Heart left ventricle (tissue), 13 donors: ENCODE measurements at regions not wholly inside any gene's neighbourhood (a gene's known extent, or its start where the extent isn't known, plus 50 kb on each side); places are given as distances from the start of the nearest gene placed in this dataset.

Experiments used
- CTCF ChIP-seq, 12 donors: fragments of 200-600 bp; sonication (generic) in 4 of 12; IDR thresholded peaks; one replicate each; pipeline versions ENCODE4 v1.5.0 to v1.8.0; 2018 to 2022; ENCODE audit warnings: antibody characterized with exemption in 12 of 12, mild to moderate bottlenecking in 5 of 12
- POLR2A ChIP-seq, 2 donors: fragments of 450-650 bp; IDR thresholded peaks; one replicate each; pipeline ENCODE4 v1.6.1; 2017; ENCODE audit warnings: antibody characterized with exemption in 2 of 2, mild to moderate bottlenecking in 2 of 2, moderate library complexity in 2 of 2
- donor health status: ischemic (EF 13 %, LVEDD 7.1; RV severe dilation, severe dysfunction).
- donor health status: DM: no; HTN: yes; CAD: no.
- donor health status: DM: no; HTN: no; CAD: no.
- donor health status: ischemic (EF 25% LVEDD 6.9; RV normal size, moderate dysfunction).
- donor health status: ischemic (EF 25% LVEDD 5.7; RV mildly dilated, moderate dysfunction).
- donor health status: ischemic (EF 35%, LVEDD 5.7; RV mildly dilated, moderate dysfunction).
- donor health status: nonischemic (EF 11% LVEDD 7.7; RV severe dilation, severe dysfunction).
- donor health status: DM: yes; HTN: yes; CAD: no.
- donor health status: PGD.
- donor health status: ischemic (EF 29% LVEDD 5.4; RV normal size, mild dysfunction).
- donor health status: nonischemic (EF 23%, LVEDD 6.1; RV moderate dilation, normal function).

GRCh38 chr12:73529954-73530353, 1007.7 kb upstream of the ATXN7L3B start:
- TF ChIP-seq CTCF (IDR thresholded peaks at IDR 0.05) (no peak), POLR2A (IDR thresholded peaks at IDR 0.05) (no peak)
